ENCODE measurements at regions not wholly inside any gene's neighbourhood (a gene's known extent, or its start where the extent isn't known, plus 50 kb on each side); places are given as distances from the start of the nearest gene placed in this dataset.

DNA sequence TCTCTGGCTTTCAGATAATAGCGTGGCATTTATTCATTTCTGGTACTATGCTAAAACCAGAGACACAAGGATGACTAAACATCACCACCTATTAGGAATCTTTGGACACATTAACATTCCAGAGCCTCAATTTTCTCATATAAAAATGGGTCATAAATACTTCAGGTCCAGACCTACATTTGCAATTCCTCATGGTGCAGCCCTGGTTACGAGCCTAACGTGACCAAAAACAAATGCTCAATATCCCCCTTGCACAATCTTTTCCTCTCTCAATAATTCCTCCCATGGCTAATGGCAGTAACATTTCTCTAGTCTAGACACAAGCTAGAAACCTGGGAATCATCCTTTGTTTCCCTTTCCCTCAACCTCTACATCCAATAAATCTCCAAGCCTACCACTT, 112.8 kb upstream of the NABP1 start:
- DNase-seq: no peak

DNA sequence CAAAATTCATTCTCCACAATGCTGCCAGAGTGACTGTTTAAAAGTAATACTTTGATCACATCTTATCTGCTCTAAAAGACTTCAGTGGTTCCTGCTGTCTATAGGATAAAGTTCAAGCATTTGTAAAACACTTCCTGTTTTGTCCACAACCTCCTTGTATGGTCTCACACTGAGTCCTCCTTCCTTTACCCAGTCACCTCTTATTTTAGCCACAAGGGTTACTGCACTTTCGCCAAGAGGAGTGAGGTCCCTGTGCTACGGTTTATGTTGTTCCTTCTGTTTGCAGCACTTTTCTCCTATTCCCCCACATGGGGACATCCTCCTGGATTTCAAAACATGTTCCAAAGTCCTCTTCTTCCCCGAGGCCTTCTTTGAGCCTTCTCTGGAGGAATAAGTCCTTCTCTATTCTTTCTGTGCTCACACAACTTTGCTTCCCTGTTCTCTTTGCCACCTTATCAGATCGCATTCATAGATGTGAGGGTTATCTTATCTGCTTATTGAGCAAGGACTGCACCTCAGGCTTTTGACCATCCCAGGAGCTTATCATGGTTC, 112.2 kb upstream of the NABP1 start:
- DNase-seq: no peak

- DNase-seq: peak in 1 of 2 experiments; percentile 61
Measured at GRCh38 chr2:191566344-191566743, 111.6 kb upstream of the NABP1 start.

GRCh38 chr2:191567206-191567605, 110.7 kb upstream of the NABP1 start:
- no peak for DNase-seq

GRCh38 chr2:191569025-191569424, 108.9 kb upstream of the NABP1 start:
- DNase-seq: no peak

GRCh38 chr2:191571163-191571769, 106.7 kb upstream of the NABP1 start:
- no peak for DNase-seq

- no peak for DNase-seq
Measured at GRCh38 chr2:191572319-191572718, 105.6 kb upstream of the NABP1 start.

GRCh38 chr2:191573216-191573615, 104.7 kb upstream of the NABP1 start:
- DNase-seq: no peak

- DNase-seq: no peak
Measured at GRCh38 chr2:191574232-191574631, 103.7 kb upstream of the NABP1 start.

GRCh38 chr2:191577605-191578004, 100.3 kb upstream of the NABP1 start:
- DNase-seq: no peak

- DNase-seq: no peak
Measured at GRCh38 chr2:191578031-191578430, 99.9 kb upstream of the NABP1 start.

DNA sequence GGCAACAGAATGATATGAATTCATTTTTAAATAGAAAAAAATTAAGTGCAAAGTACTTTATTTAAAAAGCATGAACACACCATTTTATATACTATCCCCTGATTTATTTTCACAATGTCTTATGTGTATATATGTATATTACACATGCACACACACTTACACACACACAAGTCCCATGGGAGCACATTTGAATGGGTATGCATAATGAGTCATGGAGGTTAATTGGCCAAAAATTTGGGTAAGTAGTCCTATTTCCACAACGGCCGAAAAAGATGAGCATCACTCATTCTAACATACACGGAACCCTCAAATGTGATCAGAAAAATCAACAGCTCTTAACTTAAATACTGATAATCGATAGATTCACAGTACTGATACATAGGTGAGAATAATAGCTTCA, 97.4 kb upstream of the NABP1 start:
- DNase-seq: no peak

GRCh38 chr2:191581003-191581402, 96.9 kb upstream of the NABP1 start:
- DNase-seq: no peak

GRCh38 chr2:191582355-191582754, 95.6 kb upstream of the NABP1 start:
- no peak for DNase-seq

DNA sequence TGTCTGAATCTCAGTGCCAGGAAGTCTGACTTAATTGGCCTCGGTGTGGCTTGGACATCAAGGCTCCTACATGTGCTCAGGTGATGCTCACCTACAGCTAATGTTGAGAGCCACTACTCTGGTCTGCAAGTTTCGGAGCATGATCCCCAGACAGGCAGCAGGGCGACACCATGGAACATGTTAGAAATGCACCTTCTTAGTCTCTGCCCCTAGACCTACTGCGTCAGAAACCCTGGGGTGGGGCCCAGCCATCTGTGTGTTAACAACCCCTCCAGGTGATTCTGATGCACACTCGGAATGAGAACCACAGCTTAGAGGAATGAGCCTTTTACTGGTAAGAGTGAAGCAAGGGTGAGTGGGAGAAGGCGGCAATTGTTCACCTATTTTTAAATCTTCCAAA, 86.9 kb upstream of the NABP1 start:
- DNase-seq: no peak

- no peak for DNase-seq
Measured at GRCh38 chr2:191593622-191594385, 84.1 kb upstream of the NABP1 start.

GRCh38 chr2:191597186-191597751, 80.7 kb upstream of the NABP1 start:
- DNase-seq: no peak

GRCh38 chr2:191598296-191598695, 79.6 kb upstream of the NABP1 start:
- no peak for DNase-seq

- no peak for DNase-seq
Measured at GRCh38 chr2:191601060-191601459, 76.9 kb upstream of the NABP1 start.

- no peak for DNase-seq
Measured at GRCh38 chr2:191604154-191604553, 73.8 kb upstream of the NABP1 start.

GRCh38 chr2:191607096-191607495, 70.8 kb upstream of the NABP1 start:
- no peak for DNase-seq

- no peak for DNase-seq
Measured at GRCh38 chr2:191610756-191611155, 67.2 kb upstream of the NABP1 start.

- DNase-seq: no peak
Measured at GRCh38 chr2:191611614-191612013, 66.3 kb upstream of the NABP1 start.

GRCh38 chr2:191612496-191612895, 65.4 kb upstream of the NABP1 start:
- no peak for DNase-seq

All from NCI-H1930 (cell line).